ENCODE measurements at regions not wholly inside any gene's neighbourhood (a gene's known extent, or its start where the extent isn't known, plus 50 kb on each side); places are given as distances from the start of the nearest gene placed in this dataset.
A peak's percentile ranks its signal among the peaks of the same experiment; 100 is the strongest.
"Not testable (repeated sequence)": the region's sequence is repeated elsewhere in the genome, so short reads cannot be mapped to it uniquely, and the experiment has no call there.

GRCh38 chr10:38600146-38600545 lies 506.0 kb downstream of the ZNF37A start:
- Histone ChIP-seq H3K4me2 (ENCODE audit: insufficient read depth, low read length) (no peak overlapping the region), H4K20me1 (ENCODE audit: insufficient read depth, low read length) (no peaks in the 10 kb centered on the region), H3K4me3 (ENCODE audit: insufficient read depth, low read length) (no peak overlapping the region), H3K27me3 (ENCODE audit: insufficient read depth, low read length) (no peaks in the 10 kb centered on the region), H3K4me1 (ENCODE audit: insufficient read depth, low read length) (no peaks in the 10 kb centered on the region), H3K9me3 (ENCODE audit: low read depth, low read length) (no peaks in the 10 kb centered on the region), H3K27ac (ENCODE audit: low read depth, low read length) (no peak overlapping the region), H3K79me2 (ENCODE audit: insufficient read depth, low read length) (no peaks in the 10 kb centered on the region), H3K36me3 (ENCODE audit: insufficient read depth, low read length) (no peaks in the 10 kb centered on the region), H2AFZ (ENCODE audit: low read length) (no peak overlapping the region)
- DNase-seq (ENCODE audit: insufficient read length, low spot score, missing footprints) = no peak
- no peak for TF ChIP-seq CTCF (IDR thresholded peaks at IDR 0.05; ENCODE audit: extremely low read depth, low read depth, low read length)

GRCh38 chr10:38600696-38601095 lies 506.6 kb downstream of the ZNF37A start:
- TF ChIP-seq CTCF (IDR thresholded peaks at IDR 0.05; ENCODE audit: extremely low read depth, low read depth, low read length) = no peak
- Histone ChIP-seq H3K9me3 (ENCODE audit: low read depth, low read length) (no peaks in the 10 kb centered on the region), H3K4me2 (ENCODE audit: insufficient read depth, low read length) (no peak overlapping the region), H3K79me2 (ENCODE audit: insufficient read depth, low read length) (no peaks in the 10 kb centered on the region), H4K20me1 (ENCODE audit: insufficient read depth, low read length) (no peaks in the 10 kb centered on the region), H3K4me3 (ENCODE audit: insufficient read depth, low read length) (no peak overlapping the region), H3K4me1 (ENCODE audit: insufficient read depth, low read length) (no peaks in the 10 kb centered on the region), H3K36me3 (ENCODE audit: insufficient read depth, low read length) (no peaks in the 10 kb centered on the region), H2AFZ (ENCODE audit: low read length) (no peak overlapping the region), H3K27me3 (ENCODE audit: insufficient read depth, low read length) (no peaks in the 10 kb centered on the region), H3K27ac (ENCODE audit: low read depth, low read length) (no peak overlapping the region)
- DNase-seq (ENCODE audit: insufficient read length, low spot score, missing footprints) = peak; percentile 25

- not testable (repeated sequence) for H3K36me3 ChIP-seq (ENCODE audit: insufficient read depth, low read length); H2AFZ ChIP-seq (ENCODE audit: low read length); H3K27ac ChIP-seq (ENCODE audit: low read depth, low read length); H3K4me2 ChIP-seq (ENCODE audit: insufficient read depth, low read length); DNase-seq (ENCODE audit: insufficient read length, low spot score, missing footprints); H3K4me1 ChIP-seq (ENCODE audit: insufficient read depth, low read length); H3K9me3 ChIP-seq (ENCODE audit: low read depth, low read length); H3K79me2 ChIP-seq (ENCODE audit: insufficient read depth, low read length); H3K27me3 ChIP-seq (ENCODE audit: insufficient read depth, low read length); H3K4me3 ChIP-seq (ENCODE audit: insufficient read depth, low read length); H4K20me1 ChIP-seq (ENCODE audit: insufficient read depth, low read length)
Observed at GRCh38 chr10:38603681-38604080, 509.5 kb downstream of the ZNF37A start.

GRCh38 chr10:38604477-38604876 lies 510.3 kb downstream of the ZNF37A start:
- H3K79me2 ChIP-seq (ENCODE audit: insufficient read depth, low read length); H3K4me1 ChIP-seq (ENCODE audit: insufficient read depth, low read length); H3K36me3 ChIP-seq (ENCODE audit: insufficient read depth, low read length); H3K4me2 ChIP-seq (ENCODE audit: insufficient read depth, low read length); H3K9me3 ChIP-seq (ENCODE audit: low read depth, low read length); H3K27me3 ChIP-seq (ENCODE audit: insufficient read depth, low read length); H2AFZ ChIP-seq (ENCODE audit: low read length); H4K20me1 ChIP-seq (ENCODE audit: insufficient read depth, low read length); H3K27ac ChIP-seq (ENCODE audit: low read depth, low read length); DNase-seq (ENCODE audit: insufficient read length, low spot score, missing footprints); H3K4me3 ChIP-seq (ENCODE audit: insufficient read depth, low read length): not testable (repeated sequence)

GRCh38 chr10:38605153-38605661 lies 511.1 kb downstream of the ZNF37A start:
- no peak overlapping the region for H3K4me3 ChIP-seq (ENCODE audit: insufficient read depth, low read length)
- DNase-seq (ENCODE audit: insufficient read length, low spot score, missing footprints) = peak; percentile 27
- no peak for TF ChIP-seq CTCF (IDR thresholded peaks at IDR 0.05; ENCODE audit: extremely low read depth, low read depth, low read length)

GRCh38 chr10:38615596-38615995 lies 521.5 kb downstream of the ZNF37A start:
- H3K9me3 ChIP-seq (ENCODE audit: low read depth, low read length); H3K27ac ChIP-seq (ENCODE audit: low read depth, low read length); H2AFZ ChIP-seq (ENCODE audit: low read length); H3K27me3 ChIP-seq (ENCODE audit: insufficient read depth, low read length); H3K79me2 ChIP-seq (ENCODE audit: insufficient read depth, low read length); H3K4me1 ChIP-seq (ENCODE audit: insufficient read depth, low read length); DNase-seq (ENCODE audit: insufficient read length, low spot score, missing footprints); H3K4me3 ChIP-seq (ENCODE audit: insufficient read depth, low read length); H3K4me2 ChIP-seq (ENCODE audit: insufficient read depth, low read length); H4K20me1 ChIP-seq (ENCODE audit: insufficient read depth, low read length); H3K36me3 ChIP-seq (ENCODE audit: insufficient read depth, low read length): not testable (repeated sequence)

More at GRCh38 chr10:38605153-38605661, 511.1 kb downstream of the ZNF37A start:
- Histone ChIP-seq H4K20me1 (ENCODE audit: insufficient read depth, low read length) (no peaks in the 10 kb centered on the region), H3K9me3 (ENCODE audit: low read depth, low read length) (no peaks in the 10 kb centered on the region), H3K4me1 (ENCODE audit: insufficient read depth, low read length) (no peaks in the 10 kb centered on the region), H3K79me2 (ENCODE audit: insufficient read depth, low read length) (no peaks in the 10 kb centered on the region), H3K27ac (ENCODE audit: low read depth, low read length) (no peak overlapping the region), H3K36me3 (ENCODE audit: insufficient read depth, low read length) (no peaks in the 10 kb centered on the region), H3K4me2 (ENCODE audit: insufficient read depth, low read length) (no peak overlapping the region), H2AFZ (ENCODE audit: low read length) (no peak overlapping the region), H3K27me3 (ENCODE audit: insufficient read depth, low read length) (no peaks in the 10 kb centered on the region)

- H3K4me2 ChIP-seq (ENCODE audit: insufficient read depth, low read length); H3K27me3 ChIP-seq (ENCODE audit: insufficient read depth, low read length); H3K4me3 ChIP-seq (ENCODE audit: insufficient read depth, low read length); H3K9me3 ChIP-seq (ENCODE audit: low read depth, low read length); H3K4me1 ChIP-seq (ENCODE audit: insufficient read depth, low read length); DNase-seq (ENCODE audit: insufficient read length, low spot score, missing footprints); H3K36me3 ChIP-seq (ENCODE audit: insufficient read depth, low read length); H2AFZ ChIP-seq (ENCODE audit: low read length); H3K27ac ChIP-seq (ENCODE audit: low read depth, low read length); H4K20me1 ChIP-seq (ENCODE audit: insufficient read depth, low read length); H3K79me2 ChIP-seq (ENCODE audit: insufficient read depth, low read length): not testable (repeated sequence)
Observed at GRCh38 chr10:38619831-38620230, 525.7 kb downstream of the ZNF37A start.
